Vagina (tissue), 2 donors: ENCODE measurements at regions not wholly inside any gene's neighbourhood (a gene's known extent, or its start where the extent isn't known, plus 50 kb on each side); places are given as distances from the start of the nearest gene placed in this dataset.
A peak's percentile ranks its signal among the peaks of the same experiment; 100 is the strongest.

Experiments used
- DNase-seq, 2 donors: peaks; one replicate each; pipeline ENCODE4 v3.0.0-alpha.2; 2017; ENCODE audit errors: extremely low spot score in 2 of 2
- H3K27ac ChIP-seq: fragments of 200-600 bp; sonication (generic); one replicate; pipeline ENCODE4 v1.5.1; 2019
- H3K27me3 ChIP-seq: fragments of 200-600 bp; sonication (generic); one replicate; pipeline ENCODE4 v1.5.1; 2019
- H3K36me3 ChIP-seq, 2 donors: fragments of 200-600 bp; sonication (generic); one replicate each; pipeline ENCODE4 v1.5.1; 2017 to 2019
- H3K4me1 ChIP-seq: fragments of 200-600 bp; sonication (generic); one replicate; pipeline ENCODE4 v1.5.1; 2019
- H3K4me3 ChIP-seq, 2 donors: fragments of 200-600 bp; sonication (generic); 1 replicate in 1 of 2; 2 replicates in 1 of 2; pipeline ENCODE4 v1.5.1; 2016 to 2019
- H3K9me3 ChIP-seq: fragments of 200-600 bp; sonication (generic); one replicate; pipeline ENCODE4 v1.5.1; 2019
- POLR2A ChIP-seq, 2 donors: fragments of 450-650 bp; IDR thresholded peaks; one replicate each; pipeline ENCODE4 v1.6.1; 2017; ENCODE audit warnings: antibody characterized with exemption in 2 of 2, mild to moderate bottlenecking in 2 of 2, moderate library complexity in 2 of 2
- POLR2AphosphoS5 ChIP-seq, 2 donors: sonication (generic); formaldehyde crosslinking; IDR thresholded peaks; one replicate each; pipeline ENCODE4 v1.9.0; 2017; ENCODE audit warnings: antibody characterized with exemption in 2 of 2, mild to moderate bottlenecking in 2 of 2, low read depth in 1 of 2; ENCODE audit not compliant: insufficient read depth in 1 of 2
- intact Hi-C: fragments of 100-400 bp; cut with DNase I; formaldehyde crosslinking; loops from one replicate; pipeline ENCODE4 v1.15.1; 2023
- TF ChIP-seq, protein P1 (sequence below), 3 experiments: fragments of 450-650 bp in 2 of 3; fragments of 200-600 bp in 1 of 3; sonication (generic) in 1 of 3; IDR thresholded peaks; one replicate each; pipeline ENCODE4 v1.5.1; 2017 to 2019; ENCODE audit warnings: antibody characterized with exemption in 3 of 3, mild to moderate bottlenecking in 2 of 3, moderate library complexity in 2 of 3

- no peak for DNase-seq
- intact Hi-C loops, result no loop called here
- no peaks in the 10 kb centered on the region for H3K9me3 ChIP-seq
- H3K27ac ChIP-seq, result no peak overlapping the region
- peaks cover 36% of the 10 kb centered on the region for H3K4me1 ChIP-seq
- H3K4me3 ChIP-seq, result no peak overlapping the region
- H3K27me3 ChIP-seq, result no peaks in the 10 kb centered on the region
- TF ChIP-seq POLR2AphosphoS5 (IDR thresholded peaks at IDR 0.05; ENCODE audit: insufficient read depth in 1 of 2, low read depth in 1 of 2) (no peak), POLR2A (IDR thresholded peaks at IDR 0.05) (no peak)
- TF ChIP-seq, protein P1, sequence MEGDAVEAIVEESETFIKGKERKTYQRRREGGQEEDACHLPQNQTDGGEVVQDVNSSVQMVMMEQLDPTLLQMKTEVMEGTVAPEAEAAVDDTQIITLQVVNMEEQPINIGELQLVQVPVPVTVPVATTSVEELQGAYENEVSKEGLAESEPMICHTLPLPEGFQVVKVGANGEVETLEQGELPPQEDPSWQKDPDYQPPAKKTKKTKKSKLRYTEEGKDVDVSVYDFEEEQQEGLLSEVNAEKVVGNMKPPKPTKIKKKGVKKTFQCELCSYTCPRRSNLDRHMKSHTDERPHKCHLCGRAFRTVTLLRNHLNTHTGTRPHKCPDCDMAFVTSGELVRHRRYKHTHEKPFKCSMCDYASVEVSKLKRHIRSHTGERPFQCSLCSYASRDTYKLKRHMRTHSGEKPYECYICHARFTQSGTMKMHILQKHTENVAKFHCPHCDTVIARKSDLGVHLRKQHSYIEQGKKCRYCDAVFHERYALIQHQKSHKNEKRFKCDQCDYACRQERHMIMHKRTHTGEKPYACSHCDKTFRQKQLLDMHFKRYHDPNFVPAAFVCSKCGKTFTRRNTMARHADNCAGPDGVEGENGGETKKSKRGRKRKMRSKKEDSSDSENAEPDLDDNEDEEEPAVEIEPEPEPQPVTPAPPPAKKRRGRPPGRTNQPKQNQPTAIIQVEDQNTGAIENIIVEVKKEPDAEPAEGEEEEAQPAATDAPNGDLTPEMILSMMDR (IDR thresholded peaks at IDR 0.05), result no peak
- H3K36me3 ChIP-seq, result no peaks in the 10 kb centered on the region
Measured at GRCh38 chr21:43348170-43348766, 78.7 kb downstream of the SIK1 start.

DNA sequence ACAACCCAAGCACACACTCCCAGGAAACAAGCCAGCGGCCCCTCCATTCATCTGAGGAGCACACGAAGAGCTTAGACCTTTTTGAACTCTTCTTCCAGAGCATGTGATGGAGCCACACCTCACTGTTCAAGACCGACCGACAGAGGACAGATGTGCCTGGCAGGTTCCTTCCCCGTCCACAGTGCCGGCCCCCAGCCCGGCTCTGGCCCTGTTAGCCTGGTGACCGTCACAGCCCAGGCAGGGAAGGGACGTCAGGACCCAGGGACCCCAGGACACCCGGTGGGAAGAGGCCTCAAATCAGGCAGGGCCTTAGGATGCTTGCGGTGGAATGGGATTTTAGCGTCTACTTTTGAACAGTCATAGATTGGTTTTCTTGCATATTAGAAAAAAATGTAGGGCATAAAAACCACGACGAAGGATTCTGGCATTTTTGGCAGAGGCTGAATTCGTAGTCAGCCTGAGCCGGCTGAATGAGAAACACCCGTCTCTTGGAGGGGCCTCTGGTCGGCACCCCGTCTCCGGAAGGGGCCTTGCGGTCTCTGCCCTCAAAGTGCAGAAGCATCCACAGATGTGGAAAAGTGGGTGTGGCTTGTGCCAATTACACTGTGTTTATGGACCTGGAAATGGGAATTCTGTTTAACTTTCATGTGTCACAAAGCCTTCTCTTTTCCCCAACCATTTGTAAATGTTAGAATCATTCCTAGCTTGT is 79.3 kb downstream of the SIK1 start:
- Histone ChIP-seq H3K27ac (no peak overlapping the region), H3K4me1 (peaks cover 41% of the 10 kb centered on the region), H3K9me3 (no peaks in the 10 kb centered on the region), H3K27me3 (no peaks in the 10 kb centered on the region), H3K4me3 (no peak overlapping the region), H3K36me3 (no peaks in the 10 kb centered on the region)
- TF ChIP-seq POLR2AphosphoS5 (IDR thresholded peaks at IDR 0.05; ENCODE audit: insufficient read depth in 1 of 2, low read depth in 1 of 2), result no peak
- TF ChIP-seq, protein P1 (IDR thresholded peaks at IDR 0.05), result no peak
- no peak for TF ChIP-seq POLR2A (IDR thresholded peaks at IDR 0.05)
- DNase-seq, result no peak
- intact Hi-C loops, result no loop called here

GRCh38 chr21:43346551-43346950 is 80.4 kb downstream of the SIK1 start:
- H3K36me3 ChIP-seq, result no peaks in the 10 kb centered on the region
- H3K27ac ChIP-seq, result no peak overlapping the region
- TF ChIP-seq POLR2AphosphoS5 (IDR thresholded peaks at IDR 0.05; ENCODE audit: insufficient read depth in 1 of 2, low read depth in 1 of 2) (no peak), POLR2A (IDR thresholded peaks at IDR 0.05) (no peak)
- TF ChIP-seq, protein P1 (IDR thresholded peaks at IDR 0.05), result no peak
- H3K27me3 ChIP-seq, result no peaks in the 10 kb centered on the region
- peaks cover 43% of the 10 kb centered on the region for H3K4me1 ChIP-seq
- H3K4me3 ChIP-seq, result no peak overlapping the region
- intact Hi-C loops, result no loop called here
- H3K9me3 ChIP-seq, result no peaks in the 10 kb centered on the region
- DNase-seq, result no peak

DNA sequence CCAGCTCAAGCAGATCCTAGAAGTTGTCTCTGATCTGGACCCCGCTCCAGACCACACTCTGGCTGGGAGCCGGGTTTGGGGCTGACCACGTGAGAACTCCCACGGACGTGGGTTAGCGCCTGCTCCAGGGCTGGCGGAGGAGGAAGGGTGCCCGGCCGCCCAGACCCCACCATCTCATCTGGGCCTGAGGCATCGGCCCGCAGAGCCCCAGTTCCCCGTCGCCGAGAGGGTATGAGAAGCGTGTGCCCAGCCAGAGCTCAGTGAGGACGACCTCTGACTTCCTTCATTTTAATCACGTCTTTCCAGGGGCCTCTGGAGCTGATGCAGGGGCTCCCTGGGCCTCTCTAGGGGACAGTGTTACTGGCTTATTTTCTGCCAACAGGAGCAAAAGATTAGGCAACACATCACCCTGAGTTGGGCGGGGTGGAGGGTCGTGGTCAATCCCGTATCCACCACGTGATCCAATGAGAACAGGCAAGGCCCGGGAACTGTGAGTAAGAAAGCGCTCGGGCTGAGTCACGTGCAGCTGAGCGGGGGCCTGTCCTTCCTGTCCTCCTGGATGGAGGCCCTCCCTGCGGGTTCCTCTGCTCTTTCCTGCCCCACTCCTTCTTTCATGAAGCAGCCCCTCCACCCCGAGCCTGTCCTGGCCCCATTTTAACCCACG is 81.1 kb downstream of the SIK1 start:
- DNase-seq, result no peak
- no peaks in the 10 kb centered on the region for H3K9me3 ChIP-seq
- intact Hi-C loops, result no loop called here
- TF ChIP-seq POLR2AphosphoS5 (IDR thresholded peaks at IDR 0.05; ENCODE audit: insufficient read depth in 1 of 2, low read depth in 1 of 2), result peak in 1 of 2 donors; percentile 14
- TF ChIP-seq, protein P1 (IDR thresholded peaks at IDR 0.05), result no peak
- no peak overlapping the region for H3K27ac ChIP-seq
- H3K27me3 ChIP-seq, result no peaks in the 10 kb centered on the region
- H3K4me1 ChIP-seq, result peaks cover 50% of the 10 kb centered on the region
- no peak overlapping the region for H3K4me3 ChIP-seq
- no peaks in the 10 kb centered on the region for H3K36me3 ChIP-seq
